K562 (cell line): ENCODE measurements at regions not wholly inside any gene's neighbourhood (a gene's known extent, or its start where the extent isn't known, plus 50 kb on each side); places are given as distances from the start of the nearest gene placed in this dataset.

Experiments
- ATF7 ChIP-seq: fragments of 450-650 bp; IDR thresholded peaks from 2 replicates; pipeline ENCODE4 v1.7.1; 2014; ENCODE audit warnings: mild to moderate bottlenecking, moderate library complexity
- DDX20 ChIP-seq: fragments of 450-650 bp; IDR thresholded peaks from 2 replicates; pipeline ENCODE4 v1.6.1; 2016; ENCODE audit warnings: missing genetic modification characterization, low read depth, mild to moderate bottlenecking, missing compliant biosample characterization, moderate library complexity
- E2F6 ChIP-seq, 2 experiments: IDR thresholded peaks; 2 replicates each; pipeline ENCODE4 v1.6.1; 2011; ENCODE audit warnings: borderline replicate concordance in 1 of 2, control low read depth in 1 of 2, low read depth in 1 of 2, low read length in 1 of 2, mild to moderate bottlenecking in 1 of 2, mixed read lengths in 1 of 2, moderate library complexity in 1 of 2; ENCODE audit not compliant: insufficient read depth in 1 of 2, insufficient read length in 1 of 2, poor library complexity in 1 of 2, severe bottlenecking in 1 of 2; ENCODE audit errors: extremely low read depth in 1 of 2
- EZH2 ChIP-seq: IDR thresholded peaks from 2 replicates; pipeline ENCODE4 v1.6.1; 2012; ENCODE audit warnings: low read depth, mild to moderate bottlenecking, inconsistent platforms, low read length, borderline replicate concordance
- FOXM1 ChIP-seq, 2 experiments: fragments of 450-650 bp in 1 of 2; sonication (generic) in 1 of 2; formaldehyde crosslinking in 1 of 2; IDR thresholded peaks; 2 replicates each; pipeline versions ENCODE4 v1.6.1 to v1.9.0; 2017 to 2022; ENCODE audit warnings: low read depth in 2 of 2, mild to moderate bottlenecking in 2 of 2, missing genetic modification reagents in 1 of 2, moderate library complexity in 1 of 2
- FUS ChIP-seq: fragments of 200-400 bp; formaldehyde crosslinking; optimal IDR thresholded peaks from 2 replicates; pipeline ENCODE3; 2017; ENCODE audit warnings: low read depth, low read length
- GTF2A2 ChIP-seq: IDR thresholded peaks from 2 replicates; pipeline ENCODE4 v1.6.1; 2016; ENCODE audit warnings: mild to moderate bottlenecking, missing genetic modification characterization, missing compliant biosample characterization
- KAT7 ChIP-seq: sonication (generic); formaldehyde crosslinking; IDR thresholded peaks from 2 replicates; pipeline ENCODE4 v1.8.0; 2022; ENCODE audit warnings: missing genetic modification reagents, mild to moderate bottlenecking, borderline replicate concordance
- NFYB ChIP-seq: IDR thresholded peaks from 2 replicates; pipeline ENCODE4 v1.6.1; 2011; ENCODE audit warnings: mild to moderate bottlenecking, moderate library complexity; ENCODE audit not compliant: insufficient read length; ENCODE audit errors: extremely low read depth
- NR2C2 ChIP-seq, 2 experiments: fragments of 200-800 bp in 1 of 2; sonication (Bioruptor generic) in 1 of 2; sonication (generic) in 1 of 2; formaldehyde crosslinking in 1 of 2; IDR thresholded peaks; 2 replicates each; pipeline versions ENCODE4 v1.6.1 to v1.8.0; 2016 to 2022; ENCODE audit warnings: mild to moderate bottlenecking in 1 of 2, missing compliant biosample characterization in 1 of 2, missing genetic modification characterization in 1 of 2, missing genetic modification reagents in 1 of 2
- PHF21A ChIP-seq: fragments of 450-650 bp; IDR thresholded peaks from 2 replicates; pipeline ENCODE4 v1.6.1; 2017; ENCODE audit warnings: low read depth, borderline replicate concordance
- PML ChIP-seq: IDR thresholded peaks from 2 replicates; pipeline ENCODE4 v1.6.1; 2012; ENCODE audit warnings: low read length, inconsistent platforms
- RBM25 ChIP-seq: fragments of 200-400 bp; formaldehyde crosslinking; IDR thresholded peaks from 2 replicates; pipeline ENCODE4 v1.6.1; 2018; ENCODE audit warnings: low read length, low read depth, moderate library complexity; ENCODE audit not compliant: severe bottlenecking
- TAF1 ChIP-seq: IDR thresholded peaks from 2 replicates; pipeline ENCODE4 v1.6.1; 2011; ENCODE audit warnings: mild to moderate bottlenecking, low read length, moderate library complexity; ENCODE audit not compliant: insufficient read depth, control insufficient read depth, severe bottlenecking; ENCODE audit errors: extremely low read depth
- TCF7 ChIP-seq: sonication (generic); IDR thresholded peaks from 2 replicates; pipeline ENCODE4 v1.6.1; 2016; ENCODE audit warnings: antibody characterized with exemption, borderline replicate concordance
- TEAD1 ChIP-seq, 2 experiments: fragments of 450-650 bp in 1 of 2; sonication (generic) in 1 of 2; formaldehyde crosslinking; IDR thresholded peaks; 2 replicates each; pipeline versions ENCODE4 v1.4.0 to v1.8.0; 2020 to 2022; ENCODE audit warnings: mild to moderate bottlenecking in 2 of 2, missing genetic modification reagents in 1 of 2
- USF2 ChIP-seq: sonication (generic); formaldehyde crosslinking; IDR thresholded peaks from 2 replicates; pipeline ENCODE4 v1.5.0; 2020; ENCODE audit warnings: missing genetic modification reagents
- XRCC5 ChIP-seq: fragments of 200-400 bp; formaldehyde crosslinking; IDR thresholded peaks from 2 replicates; pipeline ENCODE4 v1.6.1; 2017; ENCODE audit warnings: low read depth, mild to moderate bottlenecking, low read length
- ZHX1 ChIP-seq: fragments of 150-350 bp; conservative IDR thresholded peaks from 2 replicates; pipeline ENCODE4 v1.6.1; 2014; ENCODE audit warnings: low read length
- ZKSCAN1 ChIP-seq: fragments of 150-350 bp; IDR thresholded peaks from 2 replicates; pipeline ENCODE4 v1.6.1; 2016; ENCODE audit warnings: low read depth, low read length
- ZNF24 ChIP-seq: fragments of 450-650 bp; IDR thresholded peaks from 2 replicates; pipeline ENCODE4 v1.6.1; 2016
- ZNF445 ChIP-seq: fragments of 250-450 bp; sonication (Bioruptor Pico); IDR thresholded peaks from 2 replicates; pipeline ENCODE4 v1.4.0; 2020; ENCODE audit warnings: low read depth, mild to moderate bottlenecking, moderate library complexity

DNA sequence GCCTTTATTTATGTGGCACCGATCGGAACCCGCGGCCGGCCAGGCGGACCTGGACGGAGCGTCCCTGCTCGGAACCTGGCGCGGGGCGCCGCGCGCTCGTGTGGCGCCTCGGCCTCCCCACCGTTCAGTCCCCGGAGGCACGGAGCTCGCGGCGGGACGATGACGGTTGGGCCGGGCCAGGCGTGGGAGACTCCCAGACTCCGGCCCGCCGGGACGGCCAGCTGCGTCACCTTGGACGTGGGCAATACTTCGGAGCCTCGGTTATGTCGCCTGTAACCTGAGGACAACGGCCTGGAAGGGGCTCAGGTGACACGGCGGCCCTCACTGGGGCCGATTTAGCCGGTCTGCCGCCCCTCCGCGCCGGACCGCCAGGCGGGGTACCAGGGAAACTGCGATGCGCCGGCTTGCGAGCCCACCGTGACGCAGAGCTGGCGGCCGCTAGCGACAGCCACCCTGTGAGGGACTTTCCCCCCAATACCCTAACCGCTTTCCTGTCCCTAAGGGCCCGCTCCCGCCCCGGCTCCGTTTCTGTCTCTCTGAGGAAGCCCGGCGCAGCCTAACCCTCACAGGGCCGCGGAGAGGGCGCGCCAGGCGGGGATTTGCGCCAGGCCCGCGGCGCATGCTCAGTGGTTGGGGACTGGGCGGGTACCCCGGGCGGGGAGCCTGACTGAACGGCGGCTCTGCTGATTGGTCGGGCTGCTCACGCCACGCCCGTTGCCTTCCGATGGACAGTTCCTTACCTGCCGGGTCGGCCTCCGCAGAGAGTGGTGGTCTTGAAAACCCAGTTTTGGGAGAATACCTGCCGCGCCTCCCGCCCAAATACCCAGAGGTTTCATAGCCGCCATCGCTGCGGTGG is 109.5 kb upstream of the DOCK9 start (continued):
- no peak for TF ChIP-seq ZHX1
- TF ChIP-seq KAT7 (CRISPR knock-in tag) = peak; percentile 79; the same call in 1 of the 2 replicates
- TF ChIP-seq PML = peak; percentile 25; the same call in 1 of the 2 replicates
- TF ChIP-seq EZH2 = no peak
- no peak for TF ChIP-seq FUS
- TF ChIP-seq NR2C2 (CRISPR knock-in tag; IDR thresholded peaks at IDR 0.05) = 0 out of 2 replicates have a peak, but pooled peaks have one; percentile 24
- no peak for TF ChIP-seq NR2C2 (tag; IDR thresholded peaks at IDR 0.05)
- no peak for TF ChIP-seq ZNF24
- no peak for TF ChIP-seq XRCC5
- TF ChIP-seq GTF2A2 (tag) = no peak
- TF ChIP-seq FOXM1 (IDR thresholded peaks at IDR 0.05; ENCODE audit: low read depth) = no peak
- TF ChIP-seq FOXM1 (CRISPR knock-in tag; IDR thresholded peaks at IDR 0.05; ENCODE audit: low read depth) = no peak
- no peak for TF ChIP-seq DDX20 (tag)
- no peak for TF ChIP-seq RBM25
- no peak for TF ChIP-seq PHF21A
- TF ChIP-seq NFYB = peak; percentile 30
- peak; percentile 63 for TF ChIP-seq TAF1
- TF ChIP-seq USF2 (CRISPR knock-in tag) = no peak
- TF ChIP-seq TCF7 = no peak
- peak in 1 of 2 experiments; percentile 69 for TF ChIP-seq E2F6 (IDR thresholded peaks at IDR 0.05; ENCODE audit: borderline replicate concordance in 1 of 2, extremely low read depth in 1 of 2, insufficient read depth in 1 of 2, insufficient read length in 1 of 2, low read depth in 1 of 2, low read length in 1 of 2, poor library complexity in 1 of 2, severe bottlenecking in 1 of 2)
- no peak for TF ChIP-seq ZNF445 (CRISPR knock-in tag)
- TF ChIP-seq ATF7 = no peak
- 0 out of 4 replicates have a peak, but pooled peaks of 1 of the 2 experiments have one; percentile 25 for TF ChIP-seq TEAD1 (CRISPR knock-in tag; IDR thresholded peaks at IDR 0.05)
- no peak for TF ChIP-seq ZKSCAN1
